Right atrium auricular region (tissue), 2 donors: ENCODE measurements at regions not wholly inside any gene's neighbourhood (a gene's known extent, or its start where the extent isn't known, plus 50 kb on each side); places are given as distances from the start of the nearest gene placed in this dataset.

ENCODE experiments used
- DNase-seq: peaks from one replicate; pipeline ENCODE4 v3.0.0-alpha.2; 2019; ENCODE audit warnings: low spot score
- H3K27ac ChIP-seq, 2 donors: fragments of 200-600 bp; sonication (generic); 1 replicate in 1 of 2; 2 replicates in 1 of 2; pipeline ENCODE4 v1.5.1; 2016 to 2019
- H3K27me3 ChIP-seq, 2 donors: fragments of 200-600 bp; sonication (generic); one replicate each; pipeline versions ENCODE4 v1.5.1 to v1.6.0; 2017 to 2019
- H3K36me3 ChIP-seq: fragments of 200-600 bp; sonication (generic); one replicate; pipeline ENCODE4 v1.5.1; 2016
- H3K4me1 ChIP-seq, 2 donors: fragments of 200-600 bp; sonication (generic); one replicate each; pipeline versions ENCODE4 v1.5.1 to v1.6.0; 2017 to 2019
- H3K4me3 ChIP-seq, 2 donors: fragments of 200-600 bp; sonication (generic); 1 replicate in 1 of 2; 2 replicates in 1 of 2; pipeline ENCODE4 v1.5.1; 2017 to 2019; ENCODE audit warnings: mild to moderate bottlenecking in 1 of 2, moderate library complexity in 1 of 2
- H3K9me3 ChIP-seq, 2 donors: fragments of 200-600 bp; sonication (generic); one replicate each; pipeline ENCODE4 v1.5.1; 2019
- TF ChIP-seq, protein P1 (sequence below), 2 donors: fragments of 200-600 bp; sonication (generic); IDR thresholded peaks; one replicate each; pipeline ENCODE4 v1.5.1; 2019; ENCODE audit warnings: antibody characterized with exemption in 2 of 2

- Histone ChIP-seq H3K27me3 (no peaks in the 10 kb centered on the region), H3K9me3 (no peaks in the 10 kb centered on the region), H3K36me3 (no peaks in the 10 kb centered on the region), H3K27ac (no peak overlapping the region), H3K4me3 (no peak overlapping the region), H3K4me1 (no peaks in the 10 kb centered on the region)
- TF ChIP-seq, protein P1, sequence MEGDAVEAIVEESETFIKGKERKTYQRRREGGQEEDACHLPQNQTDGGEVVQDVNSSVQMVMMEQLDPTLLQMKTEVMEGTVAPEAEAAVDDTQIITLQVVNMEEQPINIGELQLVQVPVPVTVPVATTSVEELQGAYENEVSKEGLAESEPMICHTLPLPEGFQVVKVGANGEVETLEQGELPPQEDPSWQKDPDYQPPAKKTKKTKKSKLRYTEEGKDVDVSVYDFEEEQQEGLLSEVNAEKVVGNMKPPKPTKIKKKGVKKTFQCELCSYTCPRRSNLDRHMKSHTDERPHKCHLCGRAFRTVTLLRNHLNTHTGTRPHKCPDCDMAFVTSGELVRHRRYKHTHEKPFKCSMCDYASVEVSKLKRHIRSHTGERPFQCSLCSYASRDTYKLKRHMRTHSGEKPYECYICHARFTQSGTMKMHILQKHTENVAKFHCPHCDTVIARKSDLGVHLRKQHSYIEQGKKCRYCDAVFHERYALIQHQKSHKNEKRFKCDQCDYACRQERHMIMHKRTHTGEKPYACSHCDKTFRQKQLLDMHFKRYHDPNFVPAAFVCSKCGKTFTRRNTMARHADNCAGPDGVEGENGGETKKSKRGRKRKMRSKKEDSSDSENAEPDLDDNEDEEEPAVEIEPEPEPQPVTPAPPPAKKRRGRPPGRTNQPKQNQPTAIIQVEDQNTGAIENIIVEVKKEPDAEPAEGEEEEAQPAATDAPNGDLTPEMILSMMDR (IDR thresholded peaks at IDR 0.05) = no peak
- DNase-seq = no peak
Measured at GRCh38 chr2:83567551-83567950, 891.5 kb downstream of the SUCLG1 start.

- Histone ChIP-seq H3K9me3 (no peaks in the 10 kb centered on the region), H3K27ac (no peak overlapping the region), H3K36me3 (no peaks in the 10 kb centered on the region), H3K4me3 (no peak overlapping the region), H3K27me3 (no peaks in the 10 kb centered on the region), H3K4me1 (no peaks in the 10 kb centered on the region)
- DNase-seq = no peak
- TF ChIP-seq, protein P1 (IDR thresholded peaks at IDR 0.05) = no peak
Measured at GRCh38 chr2:83565626-83566025, 893.5 kb downstream of the SUCLG1 start.

DNA sequence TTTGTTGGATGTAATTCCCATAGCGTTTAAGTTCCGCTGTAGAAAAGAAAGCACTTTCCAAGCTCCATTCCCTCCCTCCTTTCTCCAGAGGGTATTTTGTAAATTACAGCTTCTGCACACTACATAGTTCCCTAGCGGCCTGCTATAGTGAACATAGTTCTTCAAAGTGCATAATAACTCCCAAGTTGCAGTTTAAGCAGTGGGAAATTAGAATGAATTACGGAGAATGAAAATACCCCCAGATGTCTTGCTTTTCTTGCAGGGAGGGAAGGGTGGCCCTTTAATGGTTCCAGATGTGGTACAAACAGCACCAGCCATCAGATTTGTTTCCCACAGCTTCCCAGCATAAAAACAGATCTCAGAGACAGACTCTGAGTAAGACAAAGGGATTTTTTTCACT is 893.9 kb downstream of the SUCLG1 start:
- Histone ChIP-seq H3K27ac (no peak overlapping the region), H3K4me3 (no peak overlapping the region), H3K27me3 (no peaks in the 10 kb centered on the region), H3K4me1 (no peaks in the 10 kb centered on the region), H3K9me3 (no peaks in the 10 kb centered on the region), H3K36me3 (no peaks in the 10 kb centered on the region)
- TF ChIP-seq, protein P1 (IDR thresholded peaks at IDR 0.05) = no peak
- DNase-seq = no peak

DNA sequence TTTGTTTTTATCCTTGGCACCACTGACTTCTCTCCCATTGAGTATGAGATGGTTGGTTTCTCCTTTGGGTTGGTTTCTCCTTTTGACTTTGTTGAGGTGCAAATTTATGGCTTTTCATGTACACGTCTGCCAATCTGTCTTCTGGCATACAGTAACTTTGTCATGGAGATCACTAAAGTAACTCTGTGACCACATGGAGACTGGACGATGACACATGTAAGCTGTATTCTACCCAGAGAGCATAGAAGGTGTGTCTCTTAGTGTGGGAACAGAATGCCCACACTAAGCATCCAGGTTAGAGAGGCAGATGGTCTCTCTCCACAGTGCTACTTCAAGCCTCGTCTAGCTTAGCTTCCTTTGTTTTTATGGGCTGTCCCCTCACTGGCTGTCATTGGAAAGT is 897.5 kb downstream of the SUCLG1 start:
- no peaks in the 10 kb centered on the region for H3K27me3 ChIP-seq
- H3K27ac ChIP-seq = no peak overlapping the region
- no peaks in the 10 kb centered on the region for H3K4me1 ChIP-seq
- H3K4me3 ChIP-seq = no peak overlapping the region
- no peaks in the 10 kb centered on the region for H3K36me3 ChIP-seq
- H3K9me3 ChIP-seq = no peaks in the 10 kb centered on the region
- TF ChIP-seq, protein P1 (IDR thresholded peaks at IDR 0.05) = no peak
- no peak for DNase-seq

GRCh38 chr2:83536556-83536955 is 922.5 kb downstream of the SUCLG1 start:
- Histone ChIP-seq H3K36me3 (no peaks in the 10 kb centered on the region), H3K4me3 (no peak overlapping the region), H3K9me3 (no peaks in the 10 kb centered on the region), H3K4me1 (no peaks in the 10 kb centered on the region), H3K27ac (no peak overlapping the region), H3K27me3 (no peaks in the 10 kb centered on the region)
- TF ChIP-seq, protein P1 (IDR thresholded peaks at IDR 0.05) = no peak
- DNase-seq = no peak

DNA sequence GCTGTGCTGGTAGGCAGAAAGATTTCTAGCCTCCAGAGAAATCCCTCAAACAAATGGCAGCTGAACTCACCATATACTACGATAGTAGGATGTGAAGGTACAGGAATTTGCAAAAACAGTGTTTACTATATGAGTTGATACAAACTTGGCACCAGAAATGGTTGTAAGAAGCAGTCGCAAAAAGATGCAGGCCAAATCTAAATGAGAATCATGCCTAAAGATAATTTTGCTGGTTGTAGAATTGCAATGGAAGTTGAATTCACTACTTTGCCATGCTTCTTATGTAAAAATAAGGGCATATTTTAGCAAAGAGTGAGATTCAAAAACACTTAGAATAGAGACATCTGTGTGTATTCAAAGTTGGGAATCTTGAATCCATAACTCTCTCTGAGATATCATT is 924.7 kb downstream of the SUCLG1 start:
- no peaks in the 10 kb centered on the region for H3K36me3 ChIP-seq
- TF ChIP-seq, protein P1 (IDR thresholded peaks at IDR 0.05) = no peak

More for the DNA sequence above, 924.7 kb downstream of the SUCLG1 start:
- H3K27ac ChIP-seq = no peak overlapping the region
- no peaks in the 10 kb centered on the region for H3K9me3 ChIP-seq
- no peaks in the 10 kb centered on the region for H3K27me3 ChIP-seq
- DNase-seq = no peak
- H3K4me3 ChIP-seq = no peak overlapping the region
- no peaks in the 10 kb centered on the region for H3K4me1 ChIP-seq
